OCI-LY7 (cell line): ENCODE measurements at regions not wholly inside any gene's neighbourhood (a gene's known extent, or its start where the extent isn't known, plus 50 kb on each side); places are given as distances from the start of the nearest gene placed in this dataset.

ENCODE experiments used
- BruUV-seq: library from RNA; stranded (reverse); fragments of 400-500 nt; replicated peaks from 2 replicates; lab custom pipeline; 2021; lab: Mats Ljungman, UMichigan
- CTCF ChIA-PET: fragments of 300-600 bp; sonication (Branson Sonifier 250); formaldehyde crosslinking; loops from one replicate; lab custom pipeline; 2022; ENCODE audit warnings: antibody characterized with exemption; ENCODE audit not compliant: unreplicated experiment; lab: Charles Lee
- POLR2A ChIA-PET: fragments of 300-600 bp; sonication (Branson Sonifier 250); formaldehyde crosslinking; loops from one replicate; lab custom pipeline; 2022; ENCODE audit warnings: antibody characterized with exemption; lab: Charles Lee
- DNase-seq: peaks from one replicate; pipeline ENCODE4 v3.0.0-alpha.2; 2015; ENCODE audit warnings: low spot score
- H2AFZ ChIP-seq: fragments of 200-600 bp; sonication (generic), shearing (Covaris generic); 2 replicates; pipeline ENCODE4 v1.6.1; 2014; ENCODE audit warnings: mild to moderate bottlenecking, antibody characterized with exemption, low read length, moderate library complexity
- H3K27ac ChIP-seq: fragments of 200-600 bp; sonication (generic); 2 replicates; pipeline ENCODE4 v1.5.1; 2014; ENCODE audit warnings: mixed run types, low read depth, mild to moderate bottlenecking, moderate library complexity, low read length, inconsistent platforms; ENCODE audit not compliant: poor library complexity, severe bottlenecking
- H3K36me3 ChIP-seq: fragments of 200-600 bp; sonication (generic); 2 replicates; pipeline ENCODE4 v1.6.1; 2014; ENCODE audit warnings: mild to moderate bottlenecking, antibody characterized with exemption, low read length, moderate library complexity, mixed read lengths; ENCODE audit not compliant: insufficient read depth
- H3K4me1 ChIP-seq: fragments of 200-600 bp; sonication (generic); 2 replicates; pipeline ENCODE4 v1.5.1; 2014; ENCODE audit warnings: mild to moderate bottlenecking, low read length; ENCODE audit not compliant: insufficient read depth, poor library complexity, severe bottlenecking
- H3K4me2 ChIP-seq: fragments of 200-600 bp; sonication (generic); 2 replicates; pipeline ENCODE4 v1.6.1; 2014; ENCODE audit warnings: mild to moderate bottlenecking, low read length
- H3K4me3 ChIP-seq: fragments of 200-600 bp; sonication (generic); 2 replicates; pipeline ENCODE4 v1.5.1; 2014; ENCODE audit warnings: mild to moderate bottlenecking, low read depth, low read length; ENCODE audit not compliant: poor library complexity, severe bottlenecking
- H3K79me2 ChIP-seq: fragments of 200-600 bp; sonication (generic); 2 replicates; pipeline ENCODE4 v1.6.1; 2016; ENCODE audit warnings: low read depth, mild to moderate bottlenecking, low read length, moderate library complexity, mixed read lengths; ENCODE audit not compliant: insufficient read depth
- H3K9me2 ChIP-seq: fragments of 200-600 bp; sonication (generic); 2 replicates; pipeline ENCODE4 v1.6.1; 2016; ENCODE audit warnings: mild to moderate bottlenecking, low read length, mixed read lengths; ENCODE audit not compliant: insufficient read depth
- H3K9me3 ChIP-seq: fragments of 200-600 bp; sonication (generic); 2 replicates; pipeline ENCODE4 v1.6.1; 2014; ENCODE audit warnings: mild to moderate bottlenecking, mixed run types, low read length, mixed read lengths
- H4K20me1 ChIP-seq: fragments of 200-600 bp; sonication (generic); 2 replicates; pipeline ENCODE4 v1.6.1; 2014; ENCODE audit warnings: mild to moderate bottlenecking, antibody characterized with exemption, low read length, moderate library complexity, mixed read lengths; ENCODE audit not compliant: insufficient read depth
- EZH2phosphoT487 ChIP-seq: fragments of 200-600 bp; sonication (generic); IDR thresholded peaks from 2 replicates; pipeline ENCODE4 v1.6.1; 2018; ENCODE audit warnings: low read depth, borderline replicate concordance, mild to moderate bottlenecking, mixed run types, antibody characterized with exemption, low read length, moderate library complexity, mixed read lengths
- intact Hi-C: fragments of 100-400 bp; cut with micrococcal nuclease; formaldehyde crosslinking; loops from one replicate; pipeline ENCODE4 v1.10.0; 2022; ENCODE audit not compliant: unreplicated experiment
- TF ChIP-seq, protein P1 (sequence below): fragments of 200-600 bp; sonication (generic); conservative IDR thresholded peaks from 2 replicates; pipeline ENCODE4 v1.5.1; 2014; ENCODE audit warnings: mild to moderate bottlenecking, antibody characterized with exemption, low read length, moderate library complexity, mixed read lengths

DNA sequence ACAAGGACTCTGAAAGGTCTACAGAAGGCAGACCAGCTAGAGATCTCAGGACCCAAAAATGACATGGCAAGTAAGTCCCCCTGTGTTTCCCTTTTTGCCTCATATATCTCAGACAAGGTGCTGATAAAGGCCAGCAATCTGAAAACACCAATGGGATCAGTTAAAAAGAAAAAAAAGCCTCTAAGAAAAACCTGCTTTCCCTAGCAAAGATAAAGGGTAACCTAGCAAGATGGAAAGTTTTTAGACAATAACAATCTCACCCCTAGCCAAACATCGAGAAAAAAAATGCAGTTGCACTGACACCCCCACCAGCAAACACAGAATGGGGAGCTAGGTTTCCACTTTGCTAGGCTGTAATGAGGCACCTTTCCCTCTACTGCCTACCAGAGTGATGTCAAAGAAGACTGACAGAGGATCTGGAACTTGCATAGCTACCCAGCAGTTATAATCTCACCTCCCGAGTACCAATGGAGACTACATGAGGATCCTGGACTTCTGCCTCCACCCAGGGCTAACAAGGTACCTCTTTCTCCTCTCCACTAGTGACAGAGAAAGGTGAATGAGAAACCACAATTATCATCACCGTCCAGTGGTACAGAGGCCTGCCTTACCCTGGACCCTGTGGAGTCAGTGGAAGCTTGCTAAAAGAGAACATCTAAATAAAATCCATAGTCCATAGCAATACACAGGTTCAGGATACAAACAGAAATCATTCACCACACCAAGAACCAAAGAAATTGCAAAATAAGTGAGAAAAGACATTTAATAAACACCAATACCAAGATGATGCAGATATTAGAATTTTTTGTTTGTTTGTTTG, 240.8 kb downstream of the ARHGAP12 start:
- Histone ChIP-seq H3K79me2 (no peaks in the 10 kb centered on the region), H3K27ac (no peak overlapping the region), H3K36me3 (no peaks in the 10 kb centered on the region), H3K4me2 (no peak overlapping the region), H3K4me1 (no peaks in the 10 kb centered on the region), H3K9me2 (no peaks in the 10 kb centered on the region), H4K20me1 (no peaks in the 10 kb centered on the region), H3K9me3 (peaks cover 14% of the 10 kb centered on the region), H2AFZ (no peak overlapping the region), H3K4me3 (no peak overlapping the region)
- no TSS peak for BruUV-seq
- TF ChIP-seq, protein P1, sequence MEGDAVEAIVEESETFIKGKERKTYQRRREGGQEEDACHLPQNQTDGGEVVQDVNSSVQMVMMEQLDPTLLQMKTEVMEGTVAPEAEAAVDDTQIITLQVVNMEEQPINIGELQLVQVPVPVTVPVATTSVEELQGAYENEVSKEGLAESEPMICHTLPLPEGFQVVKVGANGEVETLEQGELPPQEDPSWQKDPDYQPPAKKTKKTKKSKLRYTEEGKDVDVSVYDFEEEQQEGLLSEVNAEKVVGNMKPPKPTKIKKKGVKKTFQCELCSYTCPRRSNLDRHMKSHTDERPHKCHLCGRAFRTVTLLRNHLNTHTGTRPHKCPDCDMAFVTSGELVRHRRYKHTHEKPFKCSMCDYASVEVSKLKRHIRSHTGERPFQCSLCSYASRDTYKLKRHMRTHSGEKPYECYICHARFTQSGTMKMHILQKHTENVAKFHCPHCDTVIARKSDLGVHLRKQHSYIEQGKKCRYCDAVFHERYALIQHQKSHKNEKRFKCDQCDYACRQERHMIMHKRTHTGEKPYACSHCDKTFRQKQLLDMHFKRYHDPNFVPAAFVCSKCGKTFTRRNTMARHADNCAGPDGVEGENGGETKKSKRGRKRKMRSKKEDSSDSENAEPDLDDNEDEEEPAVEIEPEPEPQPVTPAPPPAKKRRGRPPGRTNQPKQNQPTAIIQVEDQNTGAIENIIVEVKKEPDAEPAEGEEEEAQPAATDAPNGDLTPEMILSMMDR: no peak
- TF ChIP-seq EZH2phosphoT487: no peak
- intact Hi-C loops: no loop called here
- ChIA-PET POLR2A (interaction anchor here (0.7 kb wide), 2 partner anchors 8 to 913 kb away, joined by 3 read pairs; no protein-coding TSS in a partner anchor), CTCF (no interaction called here)
- DNase-seq: no peak

DNA sequence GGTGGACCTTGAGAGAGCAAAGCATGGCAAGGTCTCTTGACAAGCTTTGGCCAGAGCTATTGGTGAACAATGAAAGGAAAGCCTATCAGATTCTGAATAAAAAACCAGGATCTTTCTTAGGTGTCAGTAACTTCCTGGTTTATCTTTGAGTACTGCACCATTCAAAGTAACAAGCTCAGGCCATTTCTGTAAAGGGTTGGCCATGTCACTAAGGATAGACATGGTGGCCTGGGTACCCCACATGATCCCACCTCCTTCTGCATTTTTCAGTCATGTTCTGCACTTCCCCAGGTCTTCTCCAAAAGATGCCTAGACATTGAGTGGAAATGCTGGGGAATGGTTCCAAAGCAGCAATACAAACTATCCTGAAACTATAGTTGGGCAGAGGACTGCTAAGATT, 242.0 kb downstream of the ARHGAP12 start:
- DNase-seq: no peak
- H3K4me3 ChIP-seq: no peak overlapping the region
- TF ChIP-seq, protein P1: no peak
- no peak for TF ChIP-seq EZH2phosphoT487
- no peaks in the 10 kb centered on the region for H3K36me3 ChIP-seq
- H3K79me2 ChIP-seq: no peaks in the 10 kb centered on the region
- no TSS peak for BruUV-seq
- no peaks in the 10 kb centered on the region for H3K4me1 ChIP-seq
- ChIA-PET CTCF (no interaction called here), POLR2A (no interaction called here)
- intact Hi-C loops: no loop called here
- H3K4me2 ChIP-seq: no peak overlapping the region
- no peaks in the 10 kb centered on the region for H4K20me1 ChIP-seq
- no peak overlapping the region for H3K27ac ChIP-seq
- H3K9me3 ChIP-seq: peaks cover 14% of the 10 kb centered on the region
- H2AFZ ChIP-seq: no peak overlapping the region; the same call in 1 of the 2 replicates
- no peaks in the 10 kb centered on the region for H3K9me2 ChIP-seq

DNA sequence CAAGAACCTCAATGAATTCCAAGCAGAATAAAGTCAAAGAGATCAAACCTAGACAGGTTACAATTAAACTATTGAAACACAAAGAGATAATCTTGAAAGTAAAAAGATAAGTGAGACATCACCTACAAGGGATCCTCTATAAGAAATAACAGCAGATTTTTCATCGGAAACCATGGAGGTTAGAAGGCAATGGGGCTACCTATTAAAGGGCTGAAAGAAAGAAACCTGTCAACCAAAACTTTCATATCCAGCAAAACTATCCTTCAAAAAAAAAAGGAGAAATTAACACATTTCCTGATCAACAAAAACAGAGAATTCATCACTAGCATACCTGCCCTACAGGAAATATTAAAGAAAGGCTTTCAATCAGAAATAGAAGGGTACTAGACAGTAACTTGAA, 244.9 kb downstream of the ARHGAP12 start:
- ChIA-PET POLR2A (no interaction called here), CTCF (no interaction called here)
- Histone ChIP-seq H3K9me3 (peaks cover 14% of the 10 kb centered on the region), H3K9me2 (no peaks in the 10 kb centered on the region), H3K4me3 (no peak overlapping the region), H3K36me3 (no peaks in the 10 kb centered on the region), H3K27ac (no peak overlapping the region), H3K4me2 (no peak overlapping the region), H3K4me1 (no peaks in the 10 kb centered on the region), H2AFZ (no peak overlapping the region), H4K20me1 (no peaks in the 10 kb centered on the region), H3K79me2 (no peaks in the 10 kb centered on the region)
- DNase-seq: peak; percentile 25
- no TSS peak for BruUV-seq
- intact Hi-C loops: no loop called here
- TF ChIP-seq, protein P1: no peak
- no peak for TF ChIP-seq EZH2phosphoT487
